AG10803 (cell line): ENCODE measurements at regions not wholly inside any gene's neighbourhood (a gene's known extent, or its start where the extent isn't known, plus 50 kb on each side); places are given as distances from the start of the nearest gene placed in this dataset.

Experiments used
- DNase-seq: peaks from one replicate; pipeline ENCODE4 v3.0.0; 2010; ENCODE audit warnings: low read depth
- H3K4me3 ChIP-seq: 2 replicates; pipeline ENCODE4 v1.5.1; 2011; ENCODE audit warnings: mild to moderate bottlenecking, low read length, control low read depth
- TF ChIP-seq, protein P1 (sequence below): conservative IDR thresholded peaks from 2 replicates; pipeline ENCODE4 v1.5.1; 2011; ENCODE audit warnings: mild to moderate bottlenecking, low read length, control low read depth, inconsistent platforms

DNA sequence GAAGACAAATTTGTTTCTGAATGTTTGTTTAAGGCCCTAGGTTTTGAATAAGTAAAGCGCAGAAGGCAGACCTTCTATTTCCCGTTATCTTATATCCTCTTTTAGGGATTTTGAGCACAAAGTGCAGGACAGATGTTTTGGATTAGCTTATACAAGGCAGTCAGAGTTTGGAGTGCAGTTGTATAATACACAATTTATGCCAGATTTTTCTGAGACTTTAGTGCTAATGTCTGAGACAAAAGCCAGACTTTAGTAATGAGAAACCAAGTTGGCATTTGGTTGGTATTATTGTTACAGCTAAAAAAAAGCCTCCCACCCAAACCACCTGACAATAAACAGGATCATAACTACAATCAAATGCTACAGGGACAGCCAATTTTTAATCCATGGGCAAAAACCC, 309.9 kb upstream of the SATB1 start:
- H3K4me3 ChIP-seq = no peak overlapping the region
- TF ChIP-seq, protein P1, sequence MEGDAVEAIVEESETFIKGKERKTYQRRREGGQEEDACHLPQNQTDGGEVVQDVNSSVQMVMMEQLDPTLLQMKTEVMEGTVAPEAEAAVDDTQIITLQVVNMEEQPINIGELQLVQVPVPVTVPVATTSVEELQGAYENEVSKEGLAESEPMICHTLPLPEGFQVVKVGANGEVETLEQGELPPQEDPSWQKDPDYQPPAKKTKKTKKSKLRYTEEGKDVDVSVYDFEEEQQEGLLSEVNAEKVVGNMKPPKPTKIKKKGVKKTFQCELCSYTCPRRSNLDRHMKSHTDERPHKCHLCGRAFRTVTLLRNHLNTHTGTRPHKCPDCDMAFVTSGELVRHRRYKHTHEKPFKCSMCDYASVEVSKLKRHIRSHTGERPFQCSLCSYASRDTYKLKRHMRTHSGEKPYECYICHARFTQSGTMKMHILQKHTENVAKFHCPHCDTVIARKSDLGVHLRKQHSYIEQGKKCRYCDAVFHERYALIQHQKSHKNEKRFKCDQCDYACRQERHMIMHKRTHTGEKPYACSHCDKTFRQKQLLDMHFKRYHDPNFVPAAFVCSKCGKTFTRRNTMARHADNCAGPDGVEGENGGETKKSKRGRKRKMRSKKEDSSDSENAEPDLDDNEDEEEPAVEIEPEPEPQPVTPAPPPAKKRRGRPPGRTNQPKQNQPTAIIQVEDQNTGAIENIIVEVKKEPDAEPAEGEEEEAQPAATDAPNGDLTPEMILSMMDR = no peak
- DNase-seq = no peak

DNA sequence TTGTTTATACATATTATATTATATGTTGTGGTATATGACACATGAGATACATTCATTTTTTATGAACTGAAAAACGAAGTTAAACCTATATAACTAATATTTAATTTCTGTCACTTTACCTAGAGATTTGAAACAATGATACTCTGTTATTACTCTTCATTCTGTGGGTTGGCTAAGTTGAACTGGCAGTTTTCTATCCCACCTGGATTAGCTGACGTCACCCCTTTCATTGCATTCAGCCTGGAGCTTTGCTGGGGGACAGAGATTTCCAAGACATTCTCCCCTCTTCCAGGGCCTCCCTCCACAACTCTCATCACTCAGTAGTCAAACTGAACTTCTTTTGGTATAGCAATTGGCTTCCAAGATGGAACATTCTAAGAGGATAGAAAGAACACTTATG, 309.2 kb upstream of the SATB1 start:
- no peak for DNase-seq
- TF ChIP-seq, protein P1 = no peak
- no peak overlapping the region for H3K4me3 ChIP-seq

DNA sequence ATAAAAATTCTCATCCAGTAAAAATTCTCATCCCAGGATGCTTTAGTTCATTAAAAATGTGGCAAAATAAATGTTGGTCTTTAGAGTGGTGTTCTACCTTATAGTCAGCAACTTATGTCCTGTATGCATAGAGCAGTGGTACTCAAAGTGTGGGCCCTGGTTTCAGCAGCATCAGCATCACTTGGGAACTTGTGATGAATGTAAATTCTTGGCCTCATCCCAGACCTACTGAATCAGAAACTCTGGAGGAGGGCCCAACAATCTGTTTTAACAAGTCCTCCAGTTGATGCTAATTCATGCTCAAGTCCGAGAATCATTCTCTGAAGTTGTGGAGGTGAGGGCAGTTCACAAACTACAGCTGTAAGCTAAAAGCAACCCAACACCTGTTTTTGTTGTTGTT, 307.3 kb upstream of the SATB1 start:
- TF ChIP-seq, protein P1 = no peak
- H3K4me3 ChIP-seq = no peak overlapping the region
- no peak for DNase-seq

DNA sequence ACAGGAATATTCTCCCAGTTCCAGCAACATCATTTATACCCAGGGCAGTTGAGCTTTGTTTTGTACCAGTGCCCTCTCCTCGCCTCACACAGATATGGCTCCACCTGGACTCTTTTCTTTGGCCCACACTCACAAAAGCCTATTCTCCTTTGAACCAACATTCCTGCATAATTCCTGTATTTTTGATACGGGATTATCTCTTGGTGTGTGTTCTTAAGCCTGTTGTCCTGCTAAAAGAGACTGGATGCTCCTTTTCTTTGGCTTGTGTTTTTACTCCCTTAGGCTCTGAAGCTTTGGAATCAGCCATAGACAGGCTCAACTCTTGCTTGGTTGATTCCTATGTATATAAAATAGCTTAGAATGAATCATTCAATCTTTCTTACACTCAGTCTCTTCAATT, 305.4 kb upstream of the SATB1 start:
- no peak overlapping the region for H3K4me3 ChIP-seq
- TF ChIP-seq, protein P1 = no peak
- DNase-seq = no peak

DNA sequence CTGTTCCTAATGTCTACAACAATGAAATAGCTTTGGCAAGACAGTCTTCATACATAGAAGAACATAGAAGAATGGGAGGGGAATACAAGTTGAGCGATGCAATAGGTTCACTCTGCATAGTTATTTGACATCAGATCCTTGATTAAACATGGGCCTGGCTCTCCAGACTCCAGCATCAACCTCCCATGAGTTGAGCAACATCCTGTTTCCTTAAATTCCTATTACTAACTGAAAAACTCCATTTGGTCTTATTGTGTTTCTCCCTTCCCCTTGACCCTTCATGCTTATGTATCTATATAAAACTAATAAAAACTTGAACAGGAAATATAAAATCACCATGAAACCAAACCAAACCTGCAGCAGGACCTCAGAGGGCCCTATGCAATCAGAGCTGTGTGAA, 304.5 kb upstream of the SATB1 start:
- DNase-seq = no peak
- no peak overlapping the region for H3K4me3 ChIP-seq
- TF ChIP-seq, protein P1 = no peak

DNA sequence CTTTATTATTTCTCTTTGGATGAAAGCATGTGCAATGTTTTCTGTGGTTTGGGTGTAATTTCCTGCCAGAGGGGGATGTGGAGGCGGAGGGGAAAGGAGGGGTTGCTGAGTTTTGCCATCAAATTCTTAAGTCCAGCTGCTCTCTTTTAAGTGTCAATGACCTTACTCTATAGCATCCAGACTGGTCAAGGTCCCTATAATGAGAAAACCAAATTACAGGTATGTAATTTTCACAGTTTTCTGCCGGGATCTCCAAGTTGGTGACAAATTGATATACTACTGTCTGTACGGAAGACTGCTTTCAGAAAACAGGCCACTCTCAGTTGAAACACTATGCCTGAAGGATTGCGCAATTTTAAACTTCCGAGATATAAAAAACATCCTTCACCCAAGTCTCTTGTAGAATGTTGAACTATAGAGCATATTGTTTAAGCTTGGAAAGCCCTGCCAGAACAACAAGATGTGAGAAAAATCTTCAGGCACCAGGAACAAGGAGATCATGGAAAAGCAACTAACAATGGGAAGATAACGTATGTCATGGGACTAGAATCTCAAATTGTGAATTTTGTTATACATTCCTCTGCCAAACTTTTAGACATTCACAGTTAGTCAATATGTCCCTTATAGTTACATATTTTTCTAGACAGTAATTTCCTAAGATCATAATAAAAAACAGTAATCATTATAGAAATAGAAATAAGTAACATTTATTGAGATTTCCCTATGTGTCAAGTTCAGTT, 300.7 kb upstream of the SATB1 start:
- TF ChIP-seq, protein P1 = no peak
- no peak for DNase-seq
- no peak overlapping the region for H3K4me3 ChIP-seq

DNA sequence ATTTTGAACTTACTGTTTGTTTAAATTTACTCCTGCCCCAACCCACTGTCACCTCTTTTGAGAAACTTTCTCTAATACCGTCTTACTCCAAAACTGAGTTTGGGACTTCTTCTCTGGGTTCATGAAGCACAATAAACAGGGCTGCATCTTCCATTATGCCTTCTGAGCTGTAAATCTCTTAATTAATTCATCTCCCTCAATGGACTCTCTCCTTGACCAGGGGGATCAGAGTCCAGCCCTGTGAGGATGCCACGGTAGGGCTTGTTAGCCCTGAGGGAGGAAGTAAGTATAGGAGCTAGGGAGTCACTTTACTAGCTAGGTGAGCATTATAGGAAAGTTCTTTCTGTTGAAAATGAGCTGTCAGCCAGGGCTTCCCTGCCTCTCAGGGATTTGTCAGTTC, 299.3 kb upstream of the SATB1 start:
- no peak for DNase-seq
- no peak overlapping the region for H3K4me3 ChIP-seq
- TF ChIP-seq, protein P1 = no peak
